ENCODE measurements at regions not wholly inside any gene's neighbourhood (a gene's known extent, or its start where the extent isn't known, plus 50 kb on each side); places are given as distances from the start of the nearest gene placed in this dataset.

GRCh38 chr3:106265704-106266103, 396.9 kb upstream of the CBLB start:
- ATAC-seq (ENCODE audit: low read depth) (no peak), DNase-seq (no peak)
- TF ChIP-seq CTCF (IDR thresholded peaks at IDR 0.05), result no peak
- Mint-ChIP-seq H3K36me3 (ENCODE audit: low read depth) (peaks cover 2% of the 10 kb centered on the region), H3K4me3 (no peak overlapping the region), H3K4me1 (peaks cover 33% of the 10 kb centered on the region), H3K27me3 (no peaks in the 10 kb centered on the region), H3K9me3 (no peaks in the 10 kb centered on the region), H3K27ac (no peak overlapping the region)
- intact Hi-C loops (cut with micrococcal nuclease), result loop anchor here (5.0 kb wide), 1 partner anchor 302 kb away; no protein-coding TSS in a partner anchor
- ChIA-PET POLR2A (no interaction called here), CTCF (no interaction called here)

GRCh38 chr3:106268696-106269095, 399.9 kb upstream of the CBLB start:
- Mint-ChIP-seq H3K4me1 (peaks cover 46% of the 10 kb centered on the region), H3K27ac (peak overlapping the region; percentile 60), H3K36me3 (ENCODE audit: low read depth) (no peaks in the 10 kb centered on the region), H3K4me3 (peak overlapping the region; percentile 55), H3K27me3 (no peaks in the 10 kb centered on the region), H3K9me3 (no peaks in the 10 kb centered on the region)
- intact Hi-C loops (cut with micrococcal nuclease), result loop anchor here (1.0 to 5.0 kb wide), 2 partner anchors 12 to 299 kb away; no protein-coding TSS in a partner anchor
- CTCF ChIA-PET, result no interaction called here
- ATAC-seq (ENCODE audit: low read depth), result peak; percentile 50
- TF ChIP-seq CTCF (IDR thresholded peaks at IDR 0.05), result no peak
- POLR2A ChIA-PET, result no interaction called here
- DNase-seq, result no peak

- CTCF ChIA-PET, result no interaction called here
- no peak for DNase-seq
- POLR2A ChIA-PET, result no interaction called here
Observed at GRCh38 chr3:106272302-106272701, 403.5 kb upstream of the CBLB start.

GRCh38 chr3:106275592-106275991, 406.8 kb upstream of the CBLB start:
- TF ChIP-seq CTCF (IDR thresholded peaks at IDR 0.05), result no peak
- no peaks in the 10 kb centered on the region for H3K27me3 Mint-ChIP-seq
- no peaks in the 10 kb centered on the region for H3K36me3 Mint-ChIP-seq (ENCODE audit: low read depth)
- intact Hi-C loops (cut with micrococcal nuclease), result no loop called here
- no peak for DNase-seq
- POLR2A ChIA-PET, result no interaction called here
- peaks cover 30% of the 10 kb centered on the region for H3K4me1 Mint-ChIP-seq
- no peak for ATAC-seq (ENCODE audit: low read depth)
- H3K4me3 Mint-ChIP-seq, result no peak overlapping the region
- CTCF ChIA-PET, result no interaction called here
- peaks cover 9% of the 10 kb centered on the region for H3K9me3 Mint-ChIP-seq
- H3K27ac Mint-ChIP-seq, result no peak overlapping the region

More at GRCh38 chr3:106272302-106272701, 403.5 kb upstream of the CBLB start:
- Mint-ChIP-seq H3K9me3 (peaks cover 9% of the 10 kb centered on the region), H3K4me3 (no peak overlapping the region), H3K27ac (no peak overlapping the region), H3K36me3 (ENCODE audit: low read depth) (no peaks in the 10 kb centered on the region), H3K27me3 (no peaks in the 10 kb centered on the region), H3K4me1 (peaks cover 51% of the 10 kb centered on the region)
- no peak for ATAC-seq (ENCODE audit: low read depth)
- intact Hi-C loops (cut with micrococcal nuclease), result no loop called here
- TF ChIP-seq CTCF (IDR thresholded peaks at IDR 0.05), result no peak

- H3K27ac Mint-ChIP-seq, result no peak overlapping the region
Observed at GRCh38 chr3:106276151-106276550, 407.3 kb upstream of the CBLB start.

More at GRCh38 chr3:106276151-106276550, 407.3 kb upstream of the CBLB start:
- DNase-seq (no peak), ATAC-seq (ENCODE audit: low read depth) (no peak)
- no peaks in the 10 kb centered on the region for H3K36me3 Mint-ChIP-seq (ENCODE audit: low read depth)
- H3K4me1 Mint-ChIP-seq, result peaks cover 26% of the 10 kb centered on the region
- intact Hi-C loops (cut with micrococcal nuclease), result no loop called here
- peaks cover 9% of the 10 kb centered on the region for H3K9me3 Mint-ChIP-seq
- ChIA-PET POLR2A (no interaction called here), CTCF (no interaction called here)
- peaks cover 2% of the 10 kb centered on the region for H3K27me3 Mint-ChIP-seq
- no peak overlapping the region for H3K4me3 Mint-ChIP-seq
- no peak for TF ChIP-seq CTCF (IDR thresholded peaks at IDR 0.05)

Measured in activated B cell treated with CpG ODN at 0.5 μM for 24 hours (primary cell).